ENCODE measurements at regions not wholly inside any gene's neighbourhood (a gene's known extent, or its start where the extent isn't known, plus 50 kb on each side); places are given as distances from the start of the nearest gene placed in this dataset.

DNA sequence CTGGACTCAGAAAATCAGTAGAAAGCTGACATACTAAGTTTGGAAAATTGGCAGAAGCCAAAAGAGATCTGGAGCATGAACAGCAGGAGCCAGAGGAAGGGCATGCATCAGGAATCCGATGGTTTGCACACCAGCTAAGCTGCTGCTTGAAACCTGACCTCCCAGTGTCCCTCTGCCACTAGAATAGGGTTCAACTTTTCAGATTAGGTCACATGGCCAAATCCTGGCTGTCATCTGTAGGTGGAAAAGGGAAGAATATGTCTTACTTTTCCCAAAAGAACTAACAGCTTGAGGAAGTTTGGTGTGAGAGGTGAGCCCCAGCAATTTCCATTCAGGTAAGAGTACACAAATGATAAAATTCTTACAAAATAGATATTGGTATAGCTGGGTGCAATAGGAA is 732.6 kb downstream of the RERGL start:
- TF ChIP-seq, protein P1, sequence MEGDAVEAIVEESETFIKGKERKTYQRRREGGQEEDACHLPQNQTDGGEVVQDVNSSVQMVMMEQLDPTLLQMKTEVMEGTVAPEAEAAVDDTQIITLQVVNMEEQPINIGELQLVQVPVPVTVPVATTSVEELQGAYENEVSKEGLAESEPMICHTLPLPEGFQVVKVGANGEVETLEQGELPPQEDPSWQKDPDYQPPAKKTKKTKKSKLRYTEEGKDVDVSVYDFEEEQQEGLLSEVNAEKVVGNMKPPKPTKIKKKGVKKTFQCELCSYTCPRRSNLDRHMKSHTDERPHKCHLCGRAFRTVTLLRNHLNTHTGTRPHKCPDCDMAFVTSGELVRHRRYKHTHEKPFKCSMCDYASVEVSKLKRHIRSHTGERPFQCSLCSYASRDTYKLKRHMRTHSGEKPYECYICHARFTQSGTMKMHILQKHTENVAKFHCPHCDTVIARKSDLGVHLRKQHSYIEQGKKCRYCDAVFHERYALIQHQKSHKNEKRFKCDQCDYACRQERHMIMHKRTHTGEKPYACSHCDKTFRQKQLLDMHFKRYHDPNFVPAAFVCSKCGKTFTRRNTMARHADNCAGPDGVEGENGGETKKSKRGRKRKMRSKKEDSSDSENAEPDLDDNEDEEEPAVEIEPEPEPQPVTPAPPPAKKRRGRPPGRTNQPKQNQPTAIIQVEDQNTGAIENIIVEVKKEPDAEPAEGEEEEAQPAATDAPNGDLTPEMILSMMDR (IDR thresholded peaks at IDR 0.05; ENCODE audit: insufficient read depth, low read depth, low read length), result no peak
- no peak for DNase-seq (ENCODE audit: low read depth)

GRCh38 chr12:17352164-17352563 is 737.8 kb downstream of the RERGL start:
- no peak overlapping the region for H3K4me3 ChIP-seq (ENCODE audit: low read depth, low read length)

More for the DNA sequence above, 732.6 kb downstream of the RERGL start:
- H3K4me3 ChIP-seq (ENCODE audit: low read depth, low read length), result no peak overlapping the region

GRCh38 chr12:17348311-17348710 is 741.7 kb downstream of the RERGL start:
- no peak for DNase-seq (ENCODE audit: low read depth)
- H3K4me3 ChIP-seq (ENCODE audit: low read depth, low read length), result no peak overlapping the region
- TF ChIP-seq, protein P1 (IDR thresholded peaks at IDR 0.05; ENCODE audit: insufficient read depth, low read depth, low read length), result no peak

More at GRCh38 chr12:17352164-17352563, 737.8 kb downstream of the RERGL start:
- TF ChIP-seq, protein P1 (IDR thresholded peaks at IDR 0.05; ENCODE audit: insufficient read depth, low read depth, low read length), result no peak
- DNase-seq (ENCODE audit: low read depth), result no peak

GRCh38 chr12:17344649-17345048 is 738.7 kb upstream of the LMO3 start:
- no peak overlapping the region for H3K4me3 ChIP-seq (ENCODE audit: low read depth, low read length)
- DNase-seq (ENCODE audit: low read depth), result no peak
- TF ChIP-seq, protein P1 (IDR thresholded peaks at IDR 0.05; ENCODE audit: insufficient read depth, low read depth, low read length), result no peak

GRCh38 chr12:17342381-17342961 is 736.5 kb upstream of the LMO3 start:
- DNase-seq (ENCODE audit: low read depth), result no peak
- TF ChIP-seq, protein P1 (IDR thresholded peaks at IDR 0.05; ENCODE audit: insufficient read depth, low read depth, low read length), result no peak
- H3K4me3 ChIP-seq (ENCODE audit: low read depth, low read length), result no peak overlapping the region

GRCh38 chr12:17335487-17335886 is 729.5 kb upstream of the LMO3 start:
- TF ChIP-seq, protein P1 (IDR thresholded peaks at IDR 0.05; ENCODE audit: insufficient read depth, low read depth, low read length), result no peak
- H3K4me3 ChIP-seq (ENCODE audit: low read depth, low read length), result no peak overlapping the region
- no peak for DNase-seq (ENCODE audit: low read depth)

DNA sequence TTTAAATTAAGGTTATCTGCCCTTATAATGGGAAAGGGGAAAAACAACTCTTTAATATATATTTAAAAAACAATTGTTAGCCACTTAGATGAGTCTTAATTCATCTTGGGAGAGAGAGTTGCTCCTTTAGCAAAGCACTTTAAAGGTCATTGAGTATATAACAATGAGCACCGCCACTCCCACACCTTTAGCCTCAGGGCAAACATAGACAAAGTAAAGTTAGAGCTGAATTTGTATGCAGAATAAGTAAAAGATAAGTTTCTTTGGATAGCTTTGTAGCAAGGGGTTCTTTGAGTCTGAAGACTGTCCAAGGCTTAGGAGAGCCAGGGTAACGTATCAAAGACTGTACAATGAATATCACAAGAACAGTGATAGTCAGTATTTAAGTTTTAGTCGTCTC is 728.8 kb upstream of the LMO3 start:
- TF ChIP-seq, protein P1 (IDR thresholded peaks at IDR 0.05; ENCODE audit: insufficient read depth, low read depth, low read length), result no peak
- no peak overlapping the region for H3K4me3 ChIP-seq (ENCODE audit: low read depth, low read length)
- DNase-seq (ENCODE audit: low read depth), result no peak

Measured in fibroblast of villous mesenchyme (primary cell).